Epithelial cell of esophagus (primary cell): ENCODE measurements at regions not wholly inside any gene's neighbourhood (a gene's known extent, or its start where the extent isn't known, plus 50 kb on each side); places are given as distances from the start of the nearest gene placed in this dataset.

Experiments used
- DNase-seq: peaks from one replicate; pipeline ENCODE4 v3.0.0; 2010; ENCODE audit warnings: low read depth
- H3K4me3 ChIP-seq: 2 replicates; pipeline ENCODE4 v1.5.1; 2011; ENCODE audit warnings: mild to moderate bottlenecking, low read length, control low read depth
- TF ChIP-seq, protein P1 (sequence below): IDR thresholded peaks from 2 replicates; pipeline ENCODE4 v1.5.1; 2011; ENCODE audit warnings: low read depth, mild to moderate bottlenecking, low read length, control low read depth, inconsistent platforms; ENCODE audit not compliant: insufficient read depth; ENCODE audit errors: missing control alignments

DNA sequence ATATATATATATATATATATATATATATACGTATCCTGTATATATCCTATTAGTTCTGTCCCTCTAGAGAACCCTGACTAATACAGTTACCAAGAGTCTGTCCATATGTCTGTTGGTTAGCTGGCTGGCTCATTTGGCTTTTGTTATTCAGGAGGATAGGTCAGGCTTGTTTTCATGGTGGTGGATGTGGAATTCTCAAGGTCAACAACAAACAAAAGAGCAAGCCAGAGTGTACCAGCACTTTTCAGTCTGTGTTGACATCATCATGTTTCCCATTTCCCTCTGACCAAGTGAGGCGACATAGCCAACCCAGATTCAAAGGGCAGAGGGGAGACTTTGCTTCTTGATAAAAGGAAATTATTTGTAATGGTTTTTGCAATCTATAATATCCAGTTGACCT lies 88.5 kb upstream of the PTCHD4 start:
- H3K4me3 ChIP-seq = no peak overlapping the region
- TF ChIP-seq, protein P1, sequence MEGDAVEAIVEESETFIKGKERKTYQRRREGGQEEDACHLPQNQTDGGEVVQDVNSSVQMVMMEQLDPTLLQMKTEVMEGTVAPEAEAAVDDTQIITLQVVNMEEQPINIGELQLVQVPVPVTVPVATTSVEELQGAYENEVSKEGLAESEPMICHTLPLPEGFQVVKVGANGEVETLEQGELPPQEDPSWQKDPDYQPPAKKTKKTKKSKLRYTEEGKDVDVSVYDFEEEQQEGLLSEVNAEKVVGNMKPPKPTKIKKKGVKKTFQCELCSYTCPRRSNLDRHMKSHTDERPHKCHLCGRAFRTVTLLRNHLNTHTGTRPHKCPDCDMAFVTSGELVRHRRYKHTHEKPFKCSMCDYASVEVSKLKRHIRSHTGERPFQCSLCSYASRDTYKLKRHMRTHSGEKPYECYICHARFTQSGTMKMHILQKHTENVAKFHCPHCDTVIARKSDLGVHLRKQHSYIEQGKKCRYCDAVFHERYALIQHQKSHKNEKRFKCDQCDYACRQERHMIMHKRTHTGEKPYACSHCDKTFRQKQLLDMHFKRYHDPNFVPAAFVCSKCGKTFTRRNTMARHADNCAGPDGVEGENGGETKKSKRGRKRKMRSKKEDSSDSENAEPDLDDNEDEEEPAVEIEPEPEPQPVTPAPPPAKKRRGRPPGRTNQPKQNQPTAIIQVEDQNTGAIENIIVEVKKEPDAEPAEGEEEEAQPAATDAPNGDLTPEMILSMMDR = no peak
- no peak for DNase-seq

DNA sequence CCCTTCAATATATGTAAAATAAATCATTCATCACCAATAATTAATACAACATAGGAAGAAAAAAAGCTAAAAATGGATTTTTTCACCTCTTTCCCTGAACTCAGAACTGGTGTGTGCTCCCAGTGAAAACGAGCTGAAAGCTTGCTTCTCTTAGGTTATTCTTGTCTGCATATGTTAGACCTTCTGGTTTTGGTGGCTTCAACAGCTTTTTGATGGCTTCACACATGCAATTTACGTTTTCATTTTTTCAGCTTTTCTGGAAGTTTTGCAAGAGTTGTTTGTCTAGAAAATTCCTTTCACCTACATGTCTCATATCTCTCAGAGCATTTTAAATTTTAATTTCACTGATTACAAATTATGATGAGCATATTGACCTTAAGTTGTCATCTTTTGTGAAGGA lies 86.9 kb upstream of the PTCHD4 start:
- DNase-seq = no peak
- TF ChIP-seq, protein P1 = no peak

DNA sequence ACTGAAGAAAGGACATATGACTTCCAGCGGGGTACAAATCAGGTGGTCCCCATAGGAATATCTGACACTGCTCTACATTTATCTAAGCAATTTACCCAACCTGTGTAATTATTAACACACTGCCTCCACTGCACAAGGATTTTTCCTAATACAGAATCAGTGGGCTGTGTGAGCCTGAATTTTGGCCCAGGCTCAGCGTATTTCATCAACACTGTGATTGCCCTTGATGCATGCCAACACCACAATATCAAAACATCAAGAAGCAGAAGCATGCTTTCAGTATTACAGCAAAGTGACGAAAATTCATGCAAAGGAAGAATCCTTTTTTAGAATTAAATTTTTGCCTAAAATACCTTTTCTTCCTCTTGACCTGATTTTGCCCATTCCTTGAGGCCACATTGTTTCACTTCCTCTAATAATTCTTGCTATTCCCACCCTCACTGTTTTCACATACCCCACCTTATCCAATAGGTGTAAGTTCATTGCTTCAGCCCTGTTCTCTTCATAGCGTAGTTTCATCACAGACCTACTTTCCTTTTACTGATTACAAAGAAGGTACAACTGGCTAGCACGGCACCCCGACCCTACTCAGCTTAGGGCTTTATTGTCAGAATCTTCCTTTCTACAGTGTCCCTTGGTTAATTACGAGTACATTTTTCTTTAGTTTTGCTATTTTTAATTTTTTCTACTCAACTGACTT lies 83.7 kb upstream of the PTCHD4 start:
- TF ChIP-seq, protein P1 = no peak
- DNase-seq = no peak
- H3K4me3 ChIP-seq = no peak overlapping the region

More for the DNA sequence above, 86.9 kb upstream of the PTCHD4 start:
- no peak overlapping the region for H3K4me3 ChIP-seq

DNA sequence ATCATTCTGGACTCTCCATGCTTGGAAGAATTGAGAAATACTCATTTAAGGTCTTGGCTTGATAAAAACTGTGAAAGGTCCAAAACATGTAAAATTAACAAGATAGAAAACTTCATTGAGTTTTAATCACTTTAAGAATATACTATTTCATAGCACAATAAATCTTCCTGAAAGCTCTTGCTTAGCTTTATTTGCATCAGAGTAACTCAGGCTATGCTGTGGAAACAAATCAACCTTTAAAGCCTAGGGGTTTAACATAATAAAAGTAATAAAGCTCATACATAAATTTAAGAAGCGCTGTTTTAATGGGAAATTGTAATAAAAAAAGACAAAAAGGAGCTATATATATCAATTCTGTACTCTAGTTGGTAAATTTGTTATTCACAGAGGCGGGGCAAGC lies 77.2 kb upstream of the PTCHD4 start:
- TF ChIP-seq, protein P1 = no peak
- DNase-seq = no peak
- H3K4me3 ChIP-seq = no peak overlapping the region

DNA sequence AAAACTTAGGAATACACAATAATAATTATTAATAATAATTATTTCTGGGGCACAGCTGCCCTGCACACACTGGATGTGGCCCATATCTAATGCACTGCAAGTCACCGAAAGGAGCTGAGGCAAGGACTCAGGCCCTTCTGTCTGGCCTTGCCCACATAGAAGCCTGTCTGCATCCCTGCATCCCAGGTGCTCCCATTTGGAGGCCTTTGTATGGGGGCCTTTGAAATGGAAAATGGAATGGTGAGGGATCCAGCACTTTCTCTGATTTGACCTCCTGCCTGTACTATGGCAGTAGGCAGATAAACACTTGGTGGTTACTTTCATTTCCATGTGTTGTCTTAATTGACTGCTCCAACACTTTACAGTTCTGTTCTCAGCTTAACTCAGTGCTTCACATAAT lies 75.7 kb upstream of the PTCHD4 start:
- no peak overlapping the region for H3K4me3 ChIP-seq
- DNase-seq = no peak
- TF ChIP-seq, protein P1 = no peak

DNA sequence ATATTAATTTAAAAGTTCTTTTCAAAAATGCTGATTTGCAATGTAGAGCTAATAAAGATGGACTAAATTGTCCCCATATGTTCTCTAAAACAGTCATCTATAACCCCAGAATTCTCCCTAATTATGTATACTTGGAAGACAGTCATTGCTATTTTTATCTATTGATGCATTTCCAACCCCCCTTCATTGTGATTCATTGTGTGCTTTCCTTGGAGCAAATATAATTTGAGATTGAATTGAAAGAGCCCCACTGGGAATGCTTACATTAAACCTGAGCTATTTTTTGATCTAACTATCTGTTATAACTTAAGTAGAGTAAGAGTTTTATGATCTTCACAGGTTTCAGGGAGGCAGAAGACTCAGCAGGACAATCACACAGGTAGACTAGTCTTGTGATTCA lies 73.7 kb upstream of the PTCHD4 start:
- TF ChIP-seq, protein P1 = no peak
- no peak overlapping the region for H3K4me3 ChIP-seq
- no peak for DNase-seq
